Activated CD8-positive, alpha-beta memory T cell treated with anti-CD3 and anti-CD28 coated beads for 36 hours (primary cell): ENCODE measurements at regions not wholly inside any gene's neighbourhood (a gene's known extent, or its start where the extent isn't known, plus 50 kb on each side); places are given as distances from the start of the nearest gene placed in this dataset.

Source experiments
- CTCF ChIA-PET: fragments of 350-600 bp; sonication (Branson Sonifier 250); formaldehyde crosslinking; loops from one replicate; lab custom pipeline; 2021; ENCODE audit warnings: antibody characterized with exemption; lab: Charles Lee
- POLR2A ChIA-PET: fragments of 350-600 bp; sonication (Branson Sonifier 250); formaldehyde crosslinking; loops from one replicate; lab custom pipeline; 2021; ENCODE audit warnings: antibody characterized with exemption; lab: Charles Lee

DNA sequence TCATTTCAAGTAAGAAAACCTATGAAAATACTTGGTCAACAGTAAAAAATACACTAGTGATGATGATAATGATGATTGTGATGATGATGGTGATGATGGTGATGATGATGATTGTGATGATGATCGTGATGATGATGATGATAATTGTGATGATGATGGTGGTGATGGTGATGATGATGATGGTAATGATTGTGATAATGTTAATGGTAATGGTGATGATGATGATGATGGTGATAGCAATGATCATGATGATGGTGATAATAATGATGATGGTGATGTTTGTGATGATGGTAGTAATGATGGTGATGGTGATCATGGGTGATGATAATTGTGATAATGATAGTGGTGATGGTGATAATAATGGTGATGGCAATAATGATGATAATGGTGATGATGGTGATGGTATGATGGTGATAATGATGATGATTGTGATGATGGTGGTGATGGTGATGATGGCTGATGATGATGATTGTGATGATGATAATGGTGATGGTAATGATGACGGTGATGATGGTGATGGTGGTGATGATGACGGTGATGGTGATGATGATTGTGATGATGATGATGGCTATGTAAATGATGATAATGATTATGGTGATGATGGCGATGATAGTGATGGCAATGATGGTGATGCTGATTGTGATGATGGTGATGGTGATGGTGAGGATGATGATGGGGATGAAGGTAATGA is 62.1 kb downstream of the VCX3A start:
- CTCF ChIA-PET: no interaction called here
- POLR2A ChIA-PET: no interaction called here

DNA sequence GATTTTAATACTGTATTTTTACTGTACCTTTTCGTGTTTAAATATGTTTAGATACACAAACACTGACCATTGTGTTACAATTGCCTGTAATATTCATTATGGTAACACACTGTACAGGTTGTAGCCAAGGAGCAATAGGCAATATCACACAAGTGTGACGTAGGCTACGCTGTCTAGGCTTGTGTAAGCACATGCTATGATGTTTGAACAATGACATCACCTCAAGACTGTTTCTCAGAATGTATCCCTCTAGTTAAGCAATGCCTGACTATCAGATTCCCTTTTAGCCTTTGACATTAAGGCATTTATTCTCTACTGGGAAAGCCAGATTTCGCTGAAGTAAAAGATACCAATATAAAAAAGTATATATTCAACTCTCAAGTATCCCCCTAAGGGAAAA is 66.2 kb downstream of the VCX3A start:
- CTCF ChIA-PET: no interaction called here
- POLR2A ChIA-PET: no interaction called here

DNA sequence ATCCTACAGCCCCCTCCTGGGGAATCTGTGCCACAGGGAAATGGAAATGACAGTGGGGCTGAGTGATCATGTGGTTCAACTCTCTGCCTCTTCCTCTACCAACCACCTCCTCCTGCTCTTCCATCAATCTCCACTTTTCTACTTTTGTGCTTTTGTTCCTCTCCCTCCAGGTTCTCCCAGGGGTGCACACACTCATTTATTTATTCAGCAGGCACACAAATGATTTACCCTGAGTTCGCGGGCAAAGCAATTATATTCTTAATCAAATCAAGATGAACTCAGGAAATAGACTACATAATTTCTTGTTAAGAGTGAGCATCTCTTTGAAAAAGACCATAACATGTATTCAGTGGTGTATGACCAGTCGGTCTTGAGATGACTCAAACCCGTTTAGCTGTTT is 69.2 kb downstream of the VCX3A start:
- ChIA-PET POLR2A (no interaction called here), CTCF (no interaction called here)

DNA sequence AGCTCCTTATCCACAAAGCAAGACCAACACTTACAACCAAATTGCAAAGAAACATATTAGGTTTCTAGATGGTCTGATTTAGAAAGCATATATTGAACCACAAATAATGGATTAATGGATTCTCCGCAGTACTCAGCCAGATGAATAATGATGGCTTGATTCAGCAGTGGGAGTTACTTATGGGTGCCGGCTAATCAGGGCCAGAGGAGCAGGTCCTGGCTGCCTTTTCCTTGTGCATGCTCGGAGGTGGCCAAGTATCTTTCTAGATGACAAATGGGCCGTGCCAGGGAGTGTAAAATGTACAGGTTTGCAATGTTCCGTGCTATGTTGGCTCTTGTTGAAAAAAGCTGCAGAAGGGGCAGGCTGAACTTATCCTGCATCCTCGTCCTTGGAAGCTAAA is 70.2 kb downstream of the VCX3A start:
- CTCF ChIA-PET: no interaction called here
- POLR2A ChIA-PET: no interaction called here

DNA sequence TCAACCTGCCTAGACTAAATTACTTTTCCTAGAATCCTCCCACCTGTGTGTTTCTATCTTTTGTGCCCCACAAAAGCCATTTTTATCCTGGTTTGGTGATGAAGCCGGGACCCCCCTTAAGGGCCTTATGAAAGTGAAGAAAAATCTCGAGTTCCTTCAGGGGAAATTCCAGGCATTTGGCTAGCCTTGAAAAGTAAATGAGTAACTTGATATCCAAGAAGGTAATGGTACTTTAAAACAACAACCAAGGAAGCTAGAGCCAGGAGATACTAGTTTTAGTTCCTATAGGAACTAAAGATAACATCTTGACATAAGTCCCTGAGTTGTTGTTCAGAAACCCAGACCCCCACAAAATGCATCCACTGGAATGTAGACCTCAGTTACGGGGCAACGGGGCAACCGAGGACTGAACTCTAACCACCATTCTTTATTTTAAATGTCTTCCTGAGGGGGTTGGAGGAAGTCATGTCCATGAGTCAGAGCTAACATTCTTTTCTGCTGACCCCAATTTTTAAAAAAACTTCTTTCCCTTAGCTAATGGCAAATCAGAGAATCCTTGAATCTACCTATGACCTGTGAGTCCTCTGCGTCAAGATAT is 73.9 kb downstream of the VCX3A start:
- POLR2A ChIA-PET: no interaction called here

DNA sequence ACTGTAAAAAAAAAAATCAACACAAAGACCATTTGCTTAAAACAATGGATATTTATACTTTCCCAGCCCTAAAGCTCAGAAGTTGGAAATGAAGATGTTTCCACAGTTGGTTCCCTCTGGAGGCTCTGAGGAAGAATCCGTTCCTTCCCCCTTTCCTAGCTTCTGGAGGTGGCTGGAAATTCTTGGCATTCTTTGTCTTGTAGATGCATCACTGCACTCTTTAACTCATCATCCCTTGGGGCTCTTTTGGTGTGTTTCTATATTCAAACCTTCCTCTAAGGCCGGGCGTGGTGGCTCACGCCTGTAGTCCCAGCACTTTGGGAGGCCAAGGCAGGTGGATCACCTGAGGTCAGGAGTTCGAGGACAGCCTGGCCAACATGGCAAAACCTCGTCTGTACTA is 78.7 kb downstream of the VCX3A start:
- ChIA-PET CTCF (no interaction called here), POLR2A (no interaction called here)

More for the DNA sequence above, 73.9 kb downstream of the VCX3A start:
- CTCF ChIA-PET: no interaction called here

DNA sequence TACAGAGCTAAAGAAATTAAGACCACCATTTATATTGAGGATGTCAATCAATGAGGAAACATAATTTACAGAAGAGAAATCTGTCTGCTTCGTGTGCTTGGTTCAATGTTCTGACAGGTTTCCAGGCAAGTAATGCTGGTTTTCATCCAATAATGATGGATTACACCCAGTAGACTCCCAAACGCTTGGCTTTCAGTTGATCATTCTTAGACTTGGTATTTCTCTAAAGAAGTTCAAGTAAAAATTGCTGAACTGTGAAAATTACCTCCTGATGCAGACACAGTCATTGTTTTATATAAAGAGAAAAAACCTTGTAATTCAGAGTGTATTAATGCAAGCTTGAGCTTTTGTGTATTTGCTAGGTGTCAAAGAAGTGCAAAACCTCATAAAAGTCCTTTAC is 85.0 kb downstream of the VCX3A start:
- POLR2A ChIA-PET: no interaction called here
- CTCF ChIA-PET: interaction anchor here (0.7 kb wide), 1 partner anchor 28 kb away, joined by 3 read pairs; no protein-coding TSS in a partner anchor

DNA sequence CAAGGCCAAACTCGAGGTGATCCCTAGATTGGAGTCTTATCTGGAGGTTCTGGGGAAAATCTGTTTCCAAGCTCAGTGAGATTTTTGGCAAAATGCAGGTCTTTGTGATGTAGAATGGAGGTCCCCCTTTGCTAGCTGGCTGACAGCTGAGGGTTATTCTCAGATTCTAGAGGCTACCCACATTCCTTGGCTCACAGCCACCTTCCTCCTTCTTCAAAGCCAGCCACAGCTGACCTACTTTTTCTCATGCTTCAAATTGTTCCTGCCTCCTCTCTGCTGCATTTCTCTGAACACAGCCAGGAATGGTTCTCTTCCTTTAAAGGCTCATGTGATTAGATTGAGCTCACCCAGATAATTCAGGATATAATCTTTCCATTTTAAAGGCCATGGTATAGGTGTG is 86.9 kb downstream of the VCX3A start:
- ChIA-PET POLR2A (no interaction called here), CTCF (no interaction called here)

DNA sequence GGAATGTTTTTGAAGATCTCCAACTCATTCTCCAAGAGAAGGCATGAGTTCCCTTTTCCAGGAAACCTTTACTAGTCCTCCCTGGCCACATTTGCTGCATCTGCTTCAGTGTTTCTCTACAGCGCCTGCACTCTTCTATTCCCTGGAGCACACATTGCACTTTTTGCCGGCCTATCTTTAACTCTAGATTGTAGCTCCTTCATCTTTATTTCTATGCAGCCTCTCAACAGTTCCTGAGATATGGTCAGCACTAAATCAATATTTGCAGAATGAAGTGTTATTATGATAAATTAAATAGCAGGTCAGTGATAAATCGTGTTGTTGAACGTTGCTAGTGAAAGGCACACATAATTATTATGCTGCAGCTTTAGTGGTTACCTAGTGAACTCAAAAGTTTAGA is 88.3 kb downstream of the VCX3A start:
- CTCF ChIA-PET: no interaction called here
- POLR2A ChIA-PET: no interaction called here

DNA sequence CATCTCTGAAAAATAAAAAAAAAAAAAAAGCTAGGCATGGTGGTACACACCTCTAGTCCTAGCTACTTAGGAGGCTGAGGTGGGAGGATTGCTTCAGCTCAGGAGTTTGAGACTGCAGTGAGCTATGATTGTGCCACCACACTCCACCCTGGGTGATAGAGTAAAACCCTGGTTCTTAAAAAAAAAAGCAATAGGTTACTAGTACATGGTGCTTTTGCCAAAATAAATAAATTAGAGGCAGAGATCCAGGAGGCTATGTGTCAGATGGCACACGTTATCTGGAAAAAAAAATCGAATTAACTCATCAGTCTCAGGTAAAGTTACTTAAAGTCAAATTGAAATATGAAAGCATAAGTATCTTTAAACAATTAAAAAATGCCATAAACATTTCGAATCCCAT is 94.3 kb downstream of the VCX3A start:
- ChIA-PET CTCF (no interaction called here), POLR2A (no interaction called here)

DNA sequence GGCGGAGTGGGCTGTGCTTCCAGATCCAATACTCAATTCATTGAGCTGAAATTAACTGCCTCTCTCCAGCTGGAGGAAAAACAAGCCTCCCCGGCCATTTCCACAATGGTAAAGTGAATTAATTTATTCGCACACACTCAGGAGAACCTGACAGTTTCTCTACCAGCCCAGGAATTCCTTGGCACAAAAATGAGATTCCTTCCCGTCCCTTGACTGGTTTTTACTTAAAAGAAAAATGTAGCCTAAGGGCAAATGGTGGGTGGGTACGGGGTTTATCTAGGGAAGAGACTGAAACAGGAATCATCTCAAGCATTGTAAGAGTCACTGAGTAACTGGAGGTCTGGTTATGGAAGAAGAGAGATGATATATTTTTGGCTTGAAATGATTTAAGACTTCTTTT is 102.7 kb downstream of the VCX3A start:
- ChIA-PET POLR2A (no interaction called here), CTCF (no interaction called here)

DNA sequence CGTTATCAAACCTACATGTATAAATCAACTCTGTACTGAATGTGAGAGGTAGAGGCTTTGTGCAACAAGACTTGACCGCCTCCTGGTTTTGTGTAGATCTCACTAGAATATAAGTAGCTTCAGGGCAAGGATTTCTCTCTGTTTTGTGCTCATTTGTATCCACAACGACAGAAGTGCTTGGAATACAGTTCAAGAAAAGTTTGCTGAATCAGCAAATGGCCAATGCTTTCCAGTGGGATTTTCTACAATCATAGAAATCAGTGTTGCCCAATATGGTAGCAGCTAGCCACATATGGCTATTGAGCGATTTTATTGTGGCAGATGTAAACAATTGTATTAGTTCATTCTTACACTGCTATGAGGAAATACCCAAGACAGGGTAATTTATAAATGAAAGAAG is 127.4 kb downstream of the VCX3A start:
- ChIA-PET POLR2A (no interaction called here), CTCF (no interaction called here)

DNA sequence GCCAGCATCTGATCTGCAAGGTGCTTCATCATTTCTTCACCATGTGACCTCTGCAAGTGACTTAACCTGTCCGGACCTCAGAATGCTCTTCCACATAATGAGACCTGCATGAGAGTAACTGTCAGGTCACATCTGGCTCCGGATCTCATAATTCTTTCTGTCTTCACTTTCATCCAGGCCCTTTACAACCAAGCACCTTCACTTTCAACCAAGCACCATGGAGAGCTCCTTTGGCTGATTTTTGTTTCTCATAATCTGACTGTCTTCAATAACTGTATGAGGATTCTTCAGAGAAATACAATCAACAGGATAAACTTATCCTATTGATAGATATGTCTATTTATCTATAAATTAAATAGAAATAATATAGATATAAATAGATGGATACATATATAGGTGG is 148.1 kb downstream of the VCX3A start:
- ChIA-PET POLR2A (no interaction called here), CTCF (no interaction called here)

DNA sequence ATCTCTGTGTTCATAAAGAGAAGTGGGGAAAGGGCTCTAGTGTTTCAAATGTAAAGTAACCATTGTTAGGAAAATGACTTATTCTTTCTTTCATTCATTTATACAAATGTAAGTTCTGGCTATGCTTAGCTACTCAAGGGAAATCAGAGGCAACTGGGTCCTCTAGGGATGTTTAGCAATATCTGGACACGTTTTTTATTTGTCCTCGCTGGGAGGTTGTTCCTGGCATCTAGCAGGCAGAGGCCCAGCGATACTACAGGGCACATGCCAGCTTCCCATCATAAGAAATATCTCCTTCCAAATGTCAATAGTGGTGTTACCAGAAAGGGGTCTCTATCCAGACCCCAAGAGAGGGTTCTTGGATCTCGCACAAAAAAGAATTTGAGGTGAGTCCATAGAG is 150.0 kb downstream of the VCX3A start:
- POLR2A ChIA-PET: no interaction called here

DNA sequence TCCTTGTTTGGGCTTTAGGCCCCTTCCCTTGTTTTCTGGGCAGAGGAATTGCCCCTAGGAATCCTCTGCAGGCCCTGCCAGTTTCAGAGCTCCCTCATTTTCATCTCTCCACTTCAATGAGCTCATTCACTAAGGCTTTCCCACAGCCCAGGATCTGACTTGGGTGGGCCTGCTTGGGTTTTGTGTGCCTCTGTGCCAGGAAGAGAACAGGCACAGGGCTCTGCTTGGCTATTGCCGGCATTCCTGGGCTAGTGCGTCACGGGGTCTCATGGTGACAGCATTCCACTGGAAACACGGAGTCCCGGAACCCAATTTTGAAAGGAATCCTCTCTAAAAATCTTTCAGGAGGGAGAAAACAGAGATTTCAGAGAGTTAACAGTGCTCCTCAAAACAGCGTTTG is 150.5 kb downstream of the VCX3A start:
- ChIA-PET CTCF (no interaction called here), POLR2A (no interaction called here)

More for the DNA sequence above, 150.0 kb downstream of the VCX3A start:
- CTCF ChIA-PET: no interaction called here

DNA sequence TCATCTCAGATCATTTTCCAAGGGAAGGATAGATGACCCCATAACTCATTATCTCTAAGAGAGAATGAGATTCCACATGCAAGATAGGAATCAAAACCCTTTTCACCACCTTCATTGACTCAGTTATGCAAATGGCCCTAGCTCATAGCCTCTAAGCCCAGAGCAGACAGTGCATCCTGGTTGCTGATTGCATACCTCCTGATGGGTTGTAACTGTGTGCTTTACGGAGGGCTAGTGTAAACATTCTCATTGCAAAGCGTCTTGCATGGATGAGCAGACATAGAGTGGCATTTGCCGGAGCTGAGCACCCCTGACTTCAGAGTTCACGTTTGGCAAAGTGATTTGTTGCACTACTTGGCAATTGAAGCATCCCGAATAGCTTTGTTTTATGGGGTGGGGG is 151.0 kb downstream of the VCX3A start:
- ChIA-PET POLR2A (no interaction called here), CTCF (no interaction called here)

DNA sequence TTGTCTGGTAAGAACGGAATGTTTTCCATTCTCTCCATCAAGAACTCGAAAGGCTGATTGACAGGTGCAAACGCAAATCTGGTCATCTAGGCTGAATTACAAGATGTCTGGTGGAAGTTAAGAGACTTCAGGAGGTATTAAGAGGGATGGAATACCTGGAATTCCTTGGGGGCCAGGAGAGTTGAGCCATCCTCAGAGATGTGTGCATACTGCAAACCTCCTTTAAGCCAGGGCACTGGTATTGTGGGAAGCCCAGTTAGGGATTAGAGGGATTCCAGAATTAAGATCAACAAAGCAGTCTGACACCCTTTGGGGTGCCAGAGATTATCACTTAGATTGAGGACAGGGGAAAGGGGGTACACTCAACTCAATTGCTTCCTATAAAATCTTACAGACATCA is 151.4 kb downstream of the VCX3A start:
- CTCF ChIA-PET: no interaction called here
- POLR2A ChIA-PET: no interaction called here

DNA sequence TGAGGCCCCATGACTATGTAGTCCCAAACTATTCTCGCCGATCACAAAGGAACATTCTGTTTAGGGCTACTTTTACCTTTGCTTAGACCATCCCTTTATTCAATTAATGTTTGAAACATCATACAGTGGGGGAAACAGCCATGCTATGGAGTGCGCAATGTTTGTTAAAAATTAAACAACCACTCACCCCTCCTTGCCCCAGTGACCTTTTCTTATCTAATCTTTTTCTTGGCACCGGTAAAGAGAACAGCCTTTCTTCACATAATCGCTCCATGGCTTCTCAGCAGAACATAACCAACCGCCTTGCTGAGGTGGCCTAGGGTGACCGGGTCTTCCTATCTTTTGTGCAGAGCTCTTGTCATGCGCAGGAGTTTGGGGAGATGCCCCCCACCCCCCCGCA is 152.6 kb downstream of the VCX3A start:
- POLR2A ChIA-PET: no interaction called here
- CTCF ChIA-PET: no interaction called here

DNA sequence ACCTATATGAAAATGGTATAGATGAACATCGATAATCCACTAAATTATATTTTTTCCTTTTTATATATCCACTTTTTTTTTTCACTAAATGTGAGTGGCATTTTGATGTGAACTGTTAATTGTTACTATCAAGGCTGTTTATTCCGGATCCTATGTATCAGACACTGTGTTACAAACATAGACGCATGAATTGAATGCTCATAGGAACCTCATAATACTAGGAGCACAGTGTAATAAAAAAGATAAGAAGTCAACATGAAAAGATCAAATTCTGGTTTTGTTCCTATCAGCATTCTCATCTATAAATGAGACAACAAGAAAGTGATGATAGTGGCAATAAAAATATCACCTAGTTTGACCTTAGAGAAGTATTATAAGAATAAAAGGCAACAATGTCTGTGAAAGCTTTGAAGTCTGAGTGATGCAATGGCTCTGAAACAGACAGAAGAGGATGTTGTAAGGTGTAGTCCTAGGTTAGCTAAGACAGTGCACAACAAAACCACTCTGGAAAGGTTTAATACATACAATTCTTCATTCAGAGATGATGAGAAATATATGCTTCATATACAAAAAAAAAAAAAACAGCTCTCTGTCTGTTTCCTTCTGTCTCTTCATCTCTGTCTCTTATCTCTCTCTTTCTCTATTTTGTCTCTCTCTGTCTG is 148.6 kb upstream of the NLGN4X start:
- POLR2A ChIA-PET: no interaction called here
- CTCF ChIA-PET: no interaction called here

DNA sequence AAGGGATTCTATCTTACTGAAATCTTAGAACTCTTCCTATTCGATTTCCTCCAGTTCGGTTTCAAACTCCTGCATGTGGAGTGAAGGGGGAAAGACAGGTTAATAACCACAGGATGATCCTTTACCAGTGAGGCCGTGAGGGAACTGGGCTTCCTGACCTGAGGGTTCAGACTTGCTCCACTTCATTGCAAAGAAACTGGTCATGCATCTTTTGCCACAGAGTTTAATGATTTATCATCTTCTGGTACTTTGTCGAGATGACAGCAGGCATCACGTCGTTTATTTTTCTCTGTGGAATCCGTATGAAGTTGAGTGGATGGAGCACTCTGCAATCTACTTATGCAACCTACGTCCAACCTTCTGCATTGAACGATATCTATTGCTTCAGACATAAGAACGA is 145.9 kb upstream of the NLGN4X start:
- ChIA-PET CTCF (no interaction called here), POLR2A (no interaction called here)

DNA sequence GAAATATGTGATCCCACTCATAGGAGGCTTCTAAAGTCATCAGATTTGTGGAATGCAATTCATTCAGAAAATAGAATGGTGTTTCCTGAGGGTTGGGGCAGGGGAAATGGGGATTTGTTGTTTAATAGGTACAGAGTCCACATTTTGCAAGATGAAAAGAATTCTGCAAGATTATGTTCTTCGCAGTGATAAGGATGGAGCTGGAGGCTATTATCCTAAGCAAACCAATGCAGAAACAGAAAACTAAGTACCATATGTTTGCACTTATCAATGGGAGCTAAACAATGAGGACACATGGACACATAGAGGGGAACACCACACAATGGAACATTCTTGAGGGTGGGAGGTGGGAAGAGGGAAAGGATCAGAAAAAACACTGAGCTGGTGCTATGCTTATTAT is 144.3 kb upstream of the NLGN4X start:
- ChIA-PET CTCF (no interaction called here), POLR2A (no interaction called here)
